Hypothalamus (tissue), 51 donors: ENCODE measurements at regions not wholly inside any gene's neighbourhood (a gene's known extent, or its start where the extent isn't known, plus 50 kb on each side); places are given as distances from the start of the nearest gene placed in this dataset.

Experiments used
- DNase-seq, 51 donors: peaks; one replicate each; lab custom pipeline; 2025; lab: John Stamatoyannopoulos, UW

- DNase-seq = no peak
Measured at GRCh38 chr22:19574247-19574646, 50.0 kb upstream of the CLDN5 start.

GRCh38 chr22:19576460-19577421 lies 52.5 kb upstream of the CLDN5 start:
- DNase-seq = no peak

GRCh38 chr22:19577422-19577966 lies 53.3 kb upstream of the CLDN5 start:
- DNase-seq = no peak

GRCh38 chr22:19578180-19579004 lies 54.2 kb upstream of the CLDN5 start:
- DNase-seq = no peak

GRCh38 chr22:19579115-19579811 lies 55.1 kb upstream of the CLDN5 start:
- no peak for DNase-seq

- no peak for DNase-seq
Measured at GRCh38 chr22:19579880-19580279, 55.7 kb upstream of the CLDN5 start.

- DNase-seq = no peak
Measured at GRCh38 chr22:19580291-19580890, 56.2 kb upstream of the CLDN5 start.

- no peak for DNase-seq
Measured at GRCh38 chr22:19582033-19582693, 58.0 kb upstream of the CLDN5 start.

- DNase-seq = no peak
Measured at GRCh38 chr22:19586922-19587684, 62.9 kb upstream of the CLDN5 start.

- DNase-seq = no peak
Measured at GRCh38 chr22:19590696-19591095, 66.5 kb upstream of the CLDN5 start.

GRCh38 chr22:19591568-19591967 lies 67.4 kb upstream of the CLDN5 start:
- no peak for DNase-seq

GRCh38 chr22:19592464-19592863 lies 68.3 kb upstream of the CLDN5 start:
- DNase-seq = no peak

GRCh38 chr22:19593991-19594569 lies 69.9 kb upstream of the CLDN5 start:
- DNase-seq = no peak

GRCh38 chr22:19595532-19595931 lies 71.3 kb upstream of the CLDN5 start:
- DNase-seq = no peak

- no peak for DNase-seq
Measured at GRCh38 chr22:19596680-19597398, 72.6 kb upstream of the CLDN5 start.

GRCh38 chr22:19597399-19597735 lies 73.2 kb upstream of the CLDN5 start:
- DNase-seq = no peak

- DNase-seq = no peak
Measured at GRCh38 chr22:19598054-19598855, 74.0 kb upstream of the CLDN5 start.
